GM10266 (cell line): ENCODE measurements at regions not wholly inside any gene's neighbourhood (a gene's known extent, or its start where the extent isn't known, plus 50 kb on each side); places are given as distances from the start of the nearest gene placed in this dataset.

ENCODE experiments used
- DNase-seq: peaks from one replicate; pipeline ENCODE4 v3.0.0; 2012; ENCODE audit errors: extremely low spot score
- TF ChIP-seq, protein P1 (sequence below): IDR thresholded peaks from 2 replicates; pipeline ENCODE4 v1.5.1; 2012; ENCODE audit warnings: mild to moderate bottlenecking, low read depth; ENCODE audit not compliant: control insufficient read depth, insufficient read depth; ENCODE audit errors: missing control alignments

DNA sequence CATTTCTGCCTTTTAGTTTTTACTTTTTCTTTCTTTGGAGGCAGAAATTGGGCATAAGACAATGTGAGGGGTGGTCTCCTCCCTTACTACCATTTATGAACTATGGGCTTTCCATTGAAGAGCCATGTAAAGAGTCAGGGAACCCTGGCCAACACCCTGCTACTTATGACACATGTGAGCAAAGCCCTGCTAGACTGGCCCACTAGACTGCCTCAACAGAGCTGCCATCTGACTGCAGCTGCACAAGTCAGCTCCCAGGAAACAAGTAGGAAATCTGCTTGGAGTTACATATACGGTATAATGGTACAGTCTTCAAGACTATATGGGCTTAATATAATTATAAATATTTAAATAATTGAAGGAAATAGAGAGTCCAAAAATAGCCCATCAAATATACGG is 816.8 kb downstream of the TRIB2 start:
- TF ChIP-seq, protein P1, sequence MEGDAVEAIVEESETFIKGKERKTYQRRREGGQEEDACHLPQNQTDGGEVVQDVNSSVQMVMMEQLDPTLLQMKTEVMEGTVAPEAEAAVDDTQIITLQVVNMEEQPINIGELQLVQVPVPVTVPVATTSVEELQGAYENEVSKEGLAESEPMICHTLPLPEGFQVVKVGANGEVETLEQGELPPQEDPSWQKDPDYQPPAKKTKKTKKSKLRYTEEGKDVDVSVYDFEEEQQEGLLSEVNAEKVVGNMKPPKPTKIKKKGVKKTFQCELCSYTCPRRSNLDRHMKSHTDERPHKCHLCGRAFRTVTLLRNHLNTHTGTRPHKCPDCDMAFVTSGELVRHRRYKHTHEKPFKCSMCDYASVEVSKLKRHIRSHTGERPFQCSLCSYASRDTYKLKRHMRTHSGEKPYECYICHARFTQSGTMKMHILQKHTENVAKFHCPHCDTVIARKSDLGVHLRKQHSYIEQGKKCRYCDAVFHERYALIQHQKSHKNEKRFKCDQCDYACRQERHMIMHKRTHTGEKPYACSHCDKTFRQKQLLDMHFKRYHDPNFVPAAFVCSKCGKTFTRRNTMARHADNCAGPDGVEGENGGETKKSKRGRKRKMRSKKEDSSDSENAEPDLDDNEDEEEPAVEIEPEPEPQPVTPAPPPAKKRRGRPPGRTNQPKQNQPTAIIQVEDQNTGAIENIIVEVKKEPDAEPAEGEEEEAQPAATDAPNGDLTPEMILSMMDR = no peak
- no peak for DNase-seq

- TF ChIP-seq, protein P1 = no peak
- DNase-seq = no peak
Measured at GRCh38 chr2:13536941-13537340, 820.2 kb downstream of the TRIB2 start.

DNA sequence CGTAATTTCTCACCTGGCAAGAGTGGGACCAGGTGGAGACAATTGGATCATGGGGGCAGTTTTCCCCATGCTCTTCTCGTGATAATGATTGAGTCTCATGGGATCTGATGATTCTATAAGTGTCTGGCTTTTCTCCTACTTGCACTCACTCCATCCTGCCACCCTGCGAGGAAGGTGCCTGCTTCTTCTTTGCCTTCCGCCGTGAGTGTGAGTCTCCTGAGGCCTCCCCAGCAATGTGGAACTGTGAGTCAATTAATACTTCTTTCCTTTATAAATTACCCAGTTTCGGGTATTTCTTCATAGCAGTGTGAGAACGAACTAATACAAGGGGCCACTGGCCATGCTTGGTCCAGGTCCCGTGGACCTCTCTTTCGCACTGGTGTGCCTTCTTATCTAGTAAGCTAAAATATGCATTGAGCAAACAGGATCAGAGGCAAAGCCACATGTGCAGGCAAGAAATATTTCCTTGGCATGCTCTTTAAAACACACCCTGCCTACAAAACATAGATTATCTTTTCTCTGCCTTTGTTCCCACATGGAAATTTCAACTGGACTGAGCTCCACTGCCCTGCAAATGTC is 821.1 kb downstream of the TRIB2 start:
- TF ChIP-seq, protein P1 = no peak
- no peak for DNase-seq

- no peak for DNase-seq
- TF ChIP-seq, protein P1 = no peak
Measured at GRCh38 chr2:13539296-13539695, 822.6 kb downstream of the TRIB2 start.

DNA sequence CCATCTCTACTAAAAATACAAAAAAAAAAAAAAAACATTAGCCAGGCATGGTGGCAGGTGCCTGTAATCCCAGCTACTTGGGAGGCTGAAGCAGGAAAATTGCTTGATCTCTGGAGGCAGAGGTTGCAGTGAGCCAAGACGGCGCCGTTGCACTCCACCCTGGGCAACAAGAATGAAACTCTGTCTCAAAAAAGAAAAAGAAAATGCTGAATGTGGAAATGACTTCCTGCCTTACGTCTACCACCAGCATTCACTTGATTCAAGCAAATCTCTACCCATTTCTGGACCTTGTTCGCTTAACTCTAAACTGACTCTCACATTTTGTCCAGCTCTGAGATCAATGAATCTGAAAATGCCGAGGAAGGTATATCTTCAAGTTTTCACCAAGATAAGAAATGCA is 825.3 kb downstream of the TRIB2 start:
- TF ChIP-seq, protein P1 = no peak
- no peak for DNase-seq

DNA sequence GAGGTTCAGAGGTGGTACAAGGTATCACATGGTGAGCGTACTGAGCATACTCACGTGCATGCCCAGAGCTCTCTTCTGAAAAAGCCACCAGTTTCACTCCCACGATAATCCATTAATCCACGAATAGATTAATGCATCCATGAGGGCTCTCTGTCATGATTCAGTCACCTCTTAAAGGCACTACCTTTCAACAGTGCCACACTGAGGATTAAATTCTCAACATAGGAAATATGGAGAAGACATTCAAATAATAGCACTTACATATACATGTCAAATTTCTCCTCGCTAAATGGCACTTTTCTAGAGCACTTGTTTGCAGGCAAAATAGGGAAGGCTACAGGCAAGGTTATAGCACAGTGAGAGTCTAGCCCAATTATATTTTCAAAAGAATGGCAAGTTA is 825.9 kb downstream of the TRIB2 start:
- no peak for DNase-seq
- TF ChIP-seq, protein P1 = no peak

DNA sequence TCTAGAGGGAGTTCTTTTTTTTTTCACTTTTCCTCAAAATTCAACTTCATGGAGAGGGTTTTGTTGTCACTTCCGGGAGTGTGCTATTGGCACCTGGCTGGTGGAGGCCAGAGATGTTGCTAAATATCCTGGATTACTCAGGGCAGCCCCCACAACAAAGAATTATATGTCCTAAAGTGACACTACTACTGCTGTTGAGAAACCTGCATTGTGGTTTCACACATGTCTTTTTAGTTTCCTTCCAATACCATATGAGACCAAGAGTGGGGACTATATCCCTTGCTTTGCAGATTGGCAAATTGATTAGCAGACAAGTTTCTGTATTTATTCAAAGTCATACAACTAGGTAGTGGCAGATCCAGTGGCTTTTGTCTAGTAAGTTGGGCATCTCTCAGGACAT is 826.8 kb downstream of the TRIB2 start:
- TF ChIP-seq, protein P1 = no peak
- no peak for DNase-seq
